ENCODE measurements at regions not wholly inside any gene's neighbourhood (a gene's known extent, or its start where the extent isn't known, plus 50 kb on each side); places are given as distances from the start of the nearest gene placed in this dataset.
"Not testable (repeated sequence)": the region's sequence is repeated elsewhere in the genome, so short reads cannot be mapped to it uniquely, and the experiment has no call there.

GRCh38 chr14:106334428-106335109 lies 808.2 kb downstream of the TMEM121 start:
- not testable (repeated sequence) for TF ChIP-seq CTCF (IDR thresholded peaks at IDR 0.05; ENCODE audit: low read depth, low read length, missing input control); JUND (IDR thresholded peaks at IDR 0.05); RXRA (IDR thresholded peaks at IDR 0.05); GABPA (IDR thresholded peaks at IDR 0.05 in 1 of 2, conservative IDR thresholded peaks at IDR 0.05 in 1 of 2); HNF4G (IDR thresholded peaks at IDR 0.05); SP1 (IDR thresholded peaks at IDR 0.05)
